ENCODE measurements at regions not wholly inside any gene's neighbourhood (a gene's known extent, or its start where the extent isn't known, plus 50 kb on each side); places are given as distances from the start of the nearest gene placed in this dataset.

GRCh38 chr11:134719397-134719796 is 307.4 kb upstream of the B3GAT1 start:
- intact Hi-C loops (cut with DNase I) = no loop called here

GRCh38 chr11:134716582-134716981 is 304.5 kb upstream of the B3GAT1 start:
- no peaks in the 10 kb centered on the region for H3K4me1 ChIP-seq
- no peak overlapping the region for H3K4me3 ChIP-seq
- no peak overlapping the region for H3K27ac ChIP-seq
- no peaks in the 10 kb centered on the region for H3K9me3 ChIP-seq
- intact Hi-C loops (cut with DNase I) = no loop called here
- no peak for ATAC-seq
- no peaks in the 10 kb centered on the region for H3K27me3 ChIP-seq
- no peak for DNase-seq
- TF ChIP-seq CTCF (IDR thresholded peaks at IDR 0.05) = no peak
- H3K36me3 ChIP-seq = no peaks in the 10 kb centered on the region

More at GRCh38 chr11:134719397-134719796, 307.4 kb upstream of the B3GAT1 start:
- ATAC-seq = no peak
- no peak for DNase-seq
- no peak for TF ChIP-seq CTCF (IDR thresholded peaks at IDR 0.05)
- H3K4me3 ChIP-seq = no peak overlapping the region
- H3K4me1 ChIP-seq = no peaks in the 10 kb centered on the region
- no peaks in the 10 kb centered on the region for H3K36me3 ChIP-seq
- H3K27me3 ChIP-seq = no peaks in the 10 kb centered on the region
- no peak overlapping the region for H3K27ac ChIP-seq
- no peaks in the 10 kb centered on the region for H3K9me3 ChIP-seq

- H3K27ac ChIP-seq = no peak overlapping the region
- TF ChIP-seq CTCF (IDR thresholded peaks at IDR 0.05) = no peak
- DNase-seq (no peak), ATAC-seq (no peak)
- intact Hi-C loops (cut with DNase I) = no loop called here
- H3K36me3 ChIP-seq = no peaks in the 10 kb centered on the region
- H3K9me3 ChIP-seq = no peaks in the 10 kb centered on the region
- no peaks in the 10 kb centered on the region for H3K27me3 ChIP-seq
- no peak overlapping the region for H3K4me3 ChIP-seq
- no peaks in the 10 kb centered on the region for H3K4me1 ChIP-seq
Observed at GRCh38 chr11:134714021-134714656, 302.1 kb upstream of the B3GAT1 start.

- Histone ChIP-seq H3K4me3 (no peak overlapping the region), H3K4me1 (no peaks in the 10 kb centered on the region), H3K36me3 (no peaks in the 10 kb centered on the region), H3K27me3 (no peaks in the 10 kb centered on the region), H3K9me3 (no peaks in the 10 kb centered on the region), H3K27ac (no peak overlapping the region)
- DNase-seq = no peak
- no peak for TF ChIP-seq CTCF (IDR thresholded peaks at IDR 0.05)
- ATAC-seq = peak; percentile 23
- intact Hi-C loops (cut with DNase I) = no loop called here
Observed at GRCh38 chr11:134712228-134713145, 300.4 kb upstream of the B3GAT1 start.

GRCh38 chr11:134711588-134711987 is 299.5 kb upstream of the B3GAT1 start:
- TF ChIP-seq CTCF (IDR thresholded peaks at IDR 0.05) = no peak
- intact Hi-C loops (cut with DNase I) = no loop called here
- no peak for ATAC-seq
- Histone ChIP-seq H3K4me1 (no peaks in the 10 kb centered on the region), H3K4me3 (no peak overlapping the region), H3K27me3 (no peaks in the 10 kb centered on the region), H3K36me3 (no peaks in the 10 kb centered on the region), H3K27ac (no peak overlapping the region), H3K9me3 (no peaks in the 10 kb centered on the region)
- DNase-seq = no peak

Data from upper lobe of right lung (tissue), 1 donor.